GM19025 (cell line): ENCODE measurements at regions not wholly inside any gene's neighbourhood (a gene's known extent, or its start where the extent isn't known, plus 50 kb on each side); places are given as distances from the start of the nearest gene placed in this dataset.
A peak's percentile ranks its signal among the peaks of the same experiment; 100 is the strongest.

ENCODE experiments used
- ATAC-seq: cut with Tn5 transposase; IDR thresholded peaks from one replicate; pipeline ENCODE4 v1.9.1; 2021; ENCODE audit warnings: mild to moderate bottlenecking, low read depth, moderate library complexity; ENCODE audit not compliant: unreplicated experiment

GRCh38 chr1:181416268-181416860 is 67.0 kb upstream of the CACNA1E start:
- ATAC-seq = no peak

GRCh38 chr1:181417915-181418314 is 65.4 kb upstream of the CACNA1E start:
- no peak for ATAC-seq

DNA sequence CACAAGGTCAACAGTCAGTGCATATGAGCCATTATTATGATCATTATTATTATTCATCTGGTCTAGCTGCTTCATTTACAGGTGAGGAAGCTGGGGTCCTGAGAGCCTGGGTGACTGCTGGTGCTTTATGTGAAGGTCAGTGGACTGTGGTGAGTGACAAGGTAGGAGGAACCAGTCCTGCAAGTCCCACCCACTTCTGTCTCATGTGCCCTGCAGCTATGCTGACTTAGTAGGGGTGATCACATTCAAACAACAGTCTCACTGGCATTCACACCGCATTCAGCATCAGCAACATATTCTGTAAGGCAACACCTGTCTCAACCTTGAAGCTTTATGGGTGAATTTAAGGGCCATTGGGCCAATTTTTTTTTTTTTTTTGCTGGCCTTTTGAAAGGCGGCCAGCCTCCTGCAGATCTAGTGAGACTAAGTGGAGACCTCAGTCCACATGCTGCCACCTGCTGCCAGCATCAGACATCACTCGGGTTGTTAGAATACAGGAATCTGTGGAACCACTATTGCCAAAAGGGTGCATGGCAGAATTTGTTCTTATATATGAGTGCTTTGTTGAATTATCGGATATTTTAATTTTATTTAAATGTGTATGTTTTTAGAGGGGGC is 59.9 kb upstream of the CACNA1E start:
- ATAC-seq = no peak

DNA sequence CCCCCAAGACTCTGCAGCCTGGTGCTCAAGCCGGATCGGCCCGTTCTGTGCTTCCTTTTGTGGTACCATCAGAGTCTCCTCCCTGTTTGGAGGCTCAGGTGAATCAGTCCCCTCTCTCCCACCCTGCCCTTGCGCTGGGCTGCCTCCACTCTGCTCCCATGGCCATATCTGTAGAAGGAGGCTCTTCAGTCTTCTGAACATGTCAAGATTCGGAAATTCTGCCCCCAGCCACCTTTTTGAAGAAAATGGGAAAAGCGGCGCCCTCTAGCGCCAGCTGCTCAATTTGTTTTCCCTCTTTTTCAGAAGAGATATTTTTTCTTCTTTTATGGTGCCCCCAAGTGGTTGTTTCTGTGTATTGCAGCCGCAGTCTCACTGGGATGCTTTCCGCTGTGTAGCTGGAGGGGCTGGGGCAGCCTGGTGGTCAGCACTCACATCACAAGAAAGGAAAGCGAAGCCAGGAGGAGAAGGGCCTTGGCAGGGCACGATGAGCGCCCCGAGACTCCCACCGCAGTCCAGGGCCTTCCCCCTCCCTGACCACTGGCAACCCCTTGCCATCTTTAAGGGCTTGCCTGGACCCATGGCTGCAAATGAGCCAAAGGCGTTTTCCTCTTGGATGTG is 58.4 kb upstream of the CACNA1E start:
- no peak for ATAC-seq

- no peak for ATAC-seq
Observed at GRCh38 chr1:181425566-181425965, 57.8 kb upstream of the CACNA1E start.

DNA sequence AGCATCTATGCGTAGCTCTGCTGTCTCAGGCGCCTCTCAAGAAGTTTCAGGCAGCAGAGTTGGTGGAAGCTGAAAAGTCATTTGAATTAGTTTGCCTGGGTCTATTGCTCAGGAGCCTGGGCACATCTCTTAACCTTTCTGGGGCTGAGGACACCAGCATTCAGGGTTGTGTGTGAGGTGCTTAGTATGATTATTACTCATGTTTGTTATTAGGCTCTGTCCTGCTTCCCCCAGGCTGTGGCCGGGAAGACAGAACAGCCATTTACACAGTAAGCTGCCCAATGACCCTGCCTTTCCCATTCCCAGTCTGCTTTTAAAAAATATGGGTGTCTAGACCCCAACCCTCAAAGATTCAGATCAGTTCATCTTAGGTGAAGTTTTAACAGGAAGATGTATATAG is 53.9 kb upstream of the CACNA1E start:
- no peak for ATAC-seq

DNA sequence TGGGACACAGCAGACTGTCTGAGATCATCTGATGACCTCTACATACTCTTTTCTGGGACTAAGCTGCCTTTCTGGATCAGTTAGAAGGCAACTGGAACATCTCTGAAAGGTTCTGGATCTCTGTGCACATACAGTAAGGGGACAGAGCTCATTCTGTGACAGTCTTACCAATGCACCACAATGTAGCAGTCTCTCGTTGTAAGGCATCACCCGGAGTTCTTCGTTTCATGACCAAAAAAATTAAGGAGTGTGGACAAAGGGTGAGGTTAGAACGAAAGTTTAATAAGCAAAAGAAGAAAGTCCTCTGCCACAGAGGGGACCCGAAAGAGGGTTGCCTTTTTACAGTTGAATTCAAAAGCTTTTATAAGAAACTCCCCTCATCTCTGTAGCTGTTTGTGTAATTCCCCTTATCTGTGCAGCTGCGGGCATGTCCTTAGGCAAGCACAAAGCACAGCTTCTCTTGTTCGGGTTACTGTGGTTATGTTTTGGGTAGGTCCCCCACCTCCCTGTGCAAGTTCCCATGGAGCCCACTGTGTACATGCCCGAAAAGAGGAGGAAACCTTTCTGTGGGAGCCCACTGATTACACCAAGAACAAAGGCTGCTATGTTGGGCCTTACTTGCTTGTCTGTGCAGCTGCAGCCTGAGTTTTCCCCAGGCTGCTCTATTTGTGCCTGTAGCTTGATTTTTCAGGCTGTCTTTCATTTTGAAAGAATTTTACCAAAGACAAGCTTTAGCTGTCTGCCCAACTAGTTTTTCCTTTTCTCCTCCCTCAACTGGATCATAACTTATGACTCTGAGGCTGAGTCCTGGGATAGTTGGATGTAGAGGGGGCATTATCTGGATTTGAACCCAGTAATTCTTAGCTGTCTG is 53.1 kb upstream of the CACNA1E start:
- ATAC-seq = peak; percentile 86
